Brain microvascular endothelial cell (primary cell): ENCODE measurements at regions not wholly inside any gene's neighbourhood (a gene's known extent, or its start where the extent isn't known, plus 50 kb on each side); places are given as distances from the start of the nearest gene placed in this dataset.

Experiments used
- DNase-seq: peaks from one replicate; pipeline ENCODE4 v3.0.0-alpha.2; 2020
- H3K27ac ChIP-seq: fragments of 250-450 bp; sonication (Bioruptor Pico); 2 replicates; pipeline ENCODE4 v1.5.1; 2020; ENCODE audit warnings: mild to moderate bottlenecking, moderate library complexity
- H3K27me3 ChIP-seq: fragments of 250-450 bp; sonication (Bioruptor Pico); replicated peaks from 2 replicates; pipeline ENCODE4 v1.5.1; 2020; ENCODE audit warnings: mild to moderate bottlenecking
- H3K36me3 ChIP-seq: fragments of 250-450 bp; sonication (Bioruptor Pico); replicated peaks from 2 replicates; pipeline ENCODE4 v1.5.1; 2020; ENCODE audit warnings: mild to moderate bottlenecking
- H3K4me3 ChIP-seq: 2 replicates; pipeline ENCODE4 v1.5.1; 2011; ENCODE audit warnings: low read depth, mild to moderate bottlenecking, control low read depth, low read length, moderate library complexity
- CTCF ChIP-seq: IDR thresholded peaks from 2 replicates; pipeline ENCODE4 v1.5.1; 2011; ENCODE audit warnings: low read depth, mild to moderate bottlenecking, moderate library complexity, low read length, control low read depth, inconsistent platforms; ENCODE audit errors: missing control alignments
- in situ Hi-C: cut with HindIII; loops from 2 replicates; pipeline ENCODE4 v1.10.0; 2017; ENCODE audit warnings: low sequenced_read_pairs, low pct_ligation_motif_present

GRCh38 chr2:2705871-2706270, 374.8 kb upstream of the MYT1L start:
- TF ChIP-seq CTCF: no peak
- Histone ChIP-seq H3K27me3 (no peaks in the 10 kb centered on the region), H3K36me3 (no peaks in the 10 kb centered on the region), H3K27ac (no peak overlapping the region), H3K4me3 (no peak overlapping the region)
- in situ Hi-C loops: no loop called here
- DNase-seq: no peak

GRCh38 chr2:2704428-2705090, 373.5 kb upstream of the MYT1L start:
- H3K27me3 ChIP-seq: no peaks in the 10 kb centered on the region
- no peak overlapping the region for H3K27ac ChIP-seq
- no peak for DNase-seq
- H3K36me3 ChIP-seq: no peaks in the 10 kb centered on the region
- in situ Hi-C loops: no loop called here
- TF ChIP-seq CTCF: no peak
- no peak overlapping the region for H3K4me3 ChIP-seq

- no peak for DNase-seq
- H3K36me3 ChIP-seq: no peaks in the 10 kb centered on the region
- in situ Hi-C loops: no loop called here
- H3K27me3 ChIP-seq: no peaks in the 10 kb centered on the region
- H3K4me3 ChIP-seq: no peak overlapping the region
- no peak overlapping the region for H3K27ac ChIP-seq
- TF ChIP-seq CTCF: no peak
Measured at GRCh38 chr2:2703762-2704427, 372.8 kb upstream of the MYT1L start.

GRCh38 chr2:2703172-2703571, 372.1 kb upstream of the MYT1L start:
- DNase-seq: no peak
- Histone ChIP-seq H3K4me3 (no peak overlapping the region), H3K27ac (no peak overlapping the region), H3K27me3 (no peaks in the 10 kb centered on the region), H3K36me3 (no peaks in the 10 kb centered on the region)
- in situ Hi-C loops: no loop called here
- no peak for TF ChIP-seq CTCF

- in situ Hi-C loops: no loop called here
- H3K36me3 ChIP-seq: no peaks in the 10 kb centered on the region
- TF ChIP-seq CTCF: no peak
- H3K4me3 ChIP-seq: no peak overlapping the region
- H3K27me3 ChIP-seq: no peaks in the 10 kb centered on the region
- no peak overlapping the region for H3K27ac ChIP-seq
- DNase-seq: no peak
Measured at GRCh38 chr2:2702385-2702784, 371.3 kb upstream of the MYT1L start.
